NOMO-1 (cell line): ENCODE measurements at regions not wholly inside any gene's neighbourhood (a gene's known extent, or its start where the extent isn't known, plus 50 kb on each side); places are given as distances from the start of the nearest gene placed in this dataset.
"Not testable (repeated sequence)": the region's sequence is repeated elsewhere in the genome, so short reads cannot be mapped to it uniquely, and the experiment has no call there.

Experiments
- DNase-seq, 2 experiments: peaks; one replicate each; lab custom pipeline; 2025; ENCODE audit not compliant: unreplicated experiment in 2 of 2; lab: John Stamatoyannopoulos, UW

DNA sequence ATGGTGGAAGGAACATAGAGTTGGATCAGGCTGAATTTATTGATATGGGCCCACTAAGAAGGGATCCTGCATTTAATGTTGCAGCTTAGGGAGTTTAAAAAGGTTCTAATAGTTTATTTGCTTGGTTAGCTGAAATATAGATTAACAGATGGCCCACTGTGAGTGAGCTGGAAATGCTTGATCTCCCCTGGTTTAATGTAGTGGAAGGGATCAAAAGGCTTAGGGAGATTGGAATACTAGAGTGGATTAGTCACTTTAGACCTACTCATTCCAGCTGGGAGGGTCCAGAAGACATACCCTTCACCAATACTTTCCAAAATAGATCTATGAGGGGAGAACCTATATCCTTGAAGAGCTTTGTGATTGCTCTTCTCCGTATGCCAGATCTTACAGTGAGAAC, 130.1 kb upstream of the ZC3H12C start:
- DNase-seq, result no peak

DNA sequence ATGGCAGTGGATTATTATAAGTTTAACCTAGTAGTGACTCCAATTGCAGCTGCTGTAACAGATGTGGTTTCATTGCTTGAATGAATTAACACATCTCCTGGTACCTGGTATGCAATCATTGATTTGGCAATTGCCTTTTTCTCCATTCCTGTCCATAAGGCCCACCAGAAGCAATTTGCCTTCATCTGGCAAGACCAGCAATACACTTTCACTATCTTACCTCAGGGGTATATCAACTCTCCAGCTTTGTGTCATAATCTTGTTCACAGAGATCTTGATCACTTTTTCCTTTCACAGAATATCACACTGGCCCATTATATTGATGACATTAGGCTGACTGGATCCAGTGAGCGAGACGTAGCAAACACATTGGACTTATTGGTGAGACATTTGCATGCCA, 128.7 kb upstream of the ZC3H12C start:
- no peak for DNase-seq

DNA sequence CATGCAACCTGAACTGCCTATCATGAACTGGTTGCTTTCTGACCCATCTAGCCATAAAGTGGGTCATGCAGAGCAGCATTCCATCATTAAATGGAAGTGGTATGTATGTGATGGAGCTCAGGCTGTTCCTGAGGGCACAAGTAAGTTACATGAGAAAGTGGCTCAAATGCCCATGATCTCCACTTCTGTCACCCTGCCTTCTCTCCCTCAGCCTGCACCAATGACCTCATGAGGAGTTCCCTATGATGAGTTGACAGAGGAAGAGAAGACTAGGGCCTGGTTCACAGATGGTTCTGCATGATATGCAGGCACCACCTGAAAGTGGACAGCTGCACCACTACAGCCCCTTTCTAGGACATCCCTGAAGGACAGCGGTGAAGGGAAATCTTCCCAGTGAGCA, 127.7 kb upstream of the ZC3H12C start:
- not testable (repeated sequence) for DNase-seq

DNA sequence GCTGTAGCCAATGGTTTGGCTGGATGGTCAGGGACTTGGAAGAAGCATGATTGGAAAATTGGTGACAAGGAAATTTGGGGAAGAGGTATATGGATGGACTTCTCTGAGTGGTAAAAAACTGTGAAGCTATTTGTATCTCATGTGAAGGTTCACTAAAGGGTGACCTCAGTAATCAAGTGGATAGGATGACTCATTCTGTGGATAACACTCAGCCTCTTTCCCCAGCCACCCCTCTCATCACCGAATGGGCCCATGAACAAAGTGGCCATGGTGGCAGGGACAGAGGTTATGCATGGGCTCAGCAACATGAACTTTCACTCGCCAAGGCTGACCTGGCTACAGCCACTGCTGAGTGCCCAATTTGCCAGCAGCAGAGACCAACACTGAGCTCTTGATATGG, 127.3 kb upstream of the ZC3H12C start:
- DNase-seq, result not testable (repeated sequence)

DNA sequence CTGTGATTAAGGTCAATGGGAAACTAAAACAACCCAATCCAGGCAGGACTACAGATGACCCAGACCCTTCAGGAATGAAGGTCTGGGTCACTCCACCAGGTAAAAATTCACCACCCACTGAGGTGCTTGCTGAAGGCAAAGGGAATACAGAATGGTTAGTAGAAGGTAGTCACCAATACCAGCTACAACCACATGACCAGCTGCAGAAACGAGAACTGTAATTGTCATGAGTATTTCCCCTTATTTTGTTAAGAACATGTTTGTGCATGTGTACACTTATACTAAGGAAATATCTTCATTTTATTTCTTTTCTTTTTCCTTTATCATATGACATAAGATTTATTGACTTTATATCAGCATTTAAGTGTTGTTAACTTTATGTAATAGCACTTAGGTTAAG, 126.1 kb upstream of the ZC3H12C start:
- DNase-seq, result peak in 1 of 2 experiments; percentile 14

DNA sequence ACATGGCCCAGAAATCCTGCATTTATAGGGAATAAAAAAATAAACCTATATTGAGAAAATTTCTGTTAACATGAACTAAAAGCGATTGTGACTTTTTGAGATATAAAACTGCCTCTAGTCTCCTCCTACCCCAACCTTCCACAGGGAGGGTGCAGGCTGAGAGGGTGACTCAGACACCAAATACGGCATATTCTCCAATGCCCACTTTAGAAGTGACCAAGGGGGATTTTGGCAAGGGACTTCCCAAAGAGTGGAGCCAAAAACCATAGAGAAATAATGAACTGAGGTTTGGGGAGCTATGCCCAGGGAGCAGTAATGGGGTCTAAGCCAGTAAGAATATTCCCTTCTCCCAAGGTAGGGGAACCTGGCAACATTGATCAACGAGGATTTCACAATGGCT, 124.9 kb upstream of the ZC3H12C start:
- DNase-seq, result no peak

DNA sequence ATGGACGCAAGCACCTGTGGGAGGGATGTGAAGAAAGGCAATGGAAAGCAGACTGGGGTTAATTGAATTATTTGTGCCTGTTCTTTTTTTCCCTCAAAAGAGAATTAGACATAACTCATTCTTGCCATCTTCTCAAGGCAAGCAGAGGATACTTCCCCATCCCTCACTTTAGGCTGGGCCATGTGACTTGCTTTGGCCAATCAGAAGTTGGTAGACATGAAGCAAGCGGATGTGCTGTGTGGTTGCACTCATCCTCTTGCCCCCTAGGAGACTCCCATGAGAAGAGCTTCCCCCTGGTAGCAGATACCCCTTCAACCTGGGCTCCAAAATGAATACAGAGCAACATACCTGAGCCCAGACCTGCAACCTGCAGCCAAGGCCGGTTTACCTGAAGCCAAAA, 124.4 kb upstream of the ZC3H12C start:
- no peak for DNase-seq

DNA sequence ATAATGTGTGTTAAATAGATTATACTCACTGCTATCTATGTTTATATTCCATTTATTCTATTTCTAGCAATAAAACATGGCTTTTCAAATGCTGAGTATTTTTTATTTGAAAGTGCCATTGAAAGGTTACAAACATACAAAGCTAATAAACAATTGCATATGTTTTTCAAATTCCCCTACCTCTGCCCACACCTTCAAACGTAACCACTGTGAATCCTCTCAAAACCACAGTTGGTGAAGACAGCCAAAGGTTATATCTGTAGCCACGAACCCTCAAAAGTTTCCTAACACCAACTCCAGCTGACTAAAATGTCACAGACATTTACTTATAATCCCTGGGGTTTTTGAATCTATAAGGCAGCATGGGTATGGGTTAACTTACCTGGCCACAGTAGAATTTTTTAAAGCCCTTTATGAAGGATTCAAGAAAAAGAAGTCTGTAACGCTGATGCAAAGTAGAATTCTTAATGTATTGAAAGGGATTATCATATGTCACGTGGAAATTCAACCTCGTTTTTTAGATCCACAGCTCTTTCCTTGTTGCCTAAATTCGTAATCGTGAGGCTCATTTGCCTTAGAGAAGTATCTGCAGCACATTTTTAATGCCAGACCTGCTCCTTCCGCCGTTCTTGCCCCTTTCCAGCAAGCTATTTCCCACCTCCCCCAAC, 122.5 kb upstream of the ZC3H12C start:
- no peak for DNase-seq

DNA sequence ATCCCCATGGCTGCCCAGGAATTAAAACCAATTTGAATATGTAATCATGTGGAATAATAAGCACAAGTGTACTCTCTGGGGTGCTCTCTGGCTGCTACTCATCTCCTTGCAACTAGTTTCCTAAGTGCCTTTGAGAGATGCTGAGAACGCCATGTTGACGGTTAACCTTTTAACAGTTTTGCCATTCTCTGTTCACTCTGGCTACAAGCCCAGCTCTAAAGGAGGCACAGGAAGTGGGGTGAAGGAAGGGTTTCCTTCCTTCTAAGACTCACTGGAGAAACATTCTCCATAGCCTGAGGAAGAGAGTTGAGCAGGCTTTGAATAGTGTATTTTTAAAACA, 122.0 kb upstream of the ZC3H12C start:
- DNase-seq, result peak in 1 of 2 experiments; percentile 27

DNA sequence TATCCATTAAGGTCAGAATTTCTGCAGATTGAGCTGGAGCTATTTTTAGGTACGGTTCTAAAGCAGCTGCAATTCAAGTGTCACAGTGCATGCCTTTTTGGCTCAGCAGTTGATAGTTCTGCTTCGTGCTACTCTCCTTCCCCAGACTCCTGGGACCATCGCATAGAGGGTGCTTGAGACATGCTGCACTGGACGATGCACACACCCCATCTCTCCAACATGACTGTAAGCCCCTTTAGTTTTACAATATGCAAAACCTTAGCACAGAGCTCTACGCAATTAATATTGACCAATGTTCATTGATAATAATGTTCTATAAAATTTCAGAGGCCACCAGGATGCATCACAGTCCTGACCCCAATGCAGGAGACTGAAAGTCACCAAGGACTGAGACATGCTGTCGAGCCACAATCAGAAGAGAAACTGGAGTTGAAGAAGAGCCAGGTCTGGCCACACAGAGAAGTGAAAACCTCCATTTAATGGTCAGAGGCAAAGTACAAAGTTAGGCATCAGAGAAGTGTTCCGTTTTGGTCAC, 120.9 kb upstream of the ZC3H12C start:
- DNase-seq, result peak in 1 of 2 experiments; percentile 47

DNA sequence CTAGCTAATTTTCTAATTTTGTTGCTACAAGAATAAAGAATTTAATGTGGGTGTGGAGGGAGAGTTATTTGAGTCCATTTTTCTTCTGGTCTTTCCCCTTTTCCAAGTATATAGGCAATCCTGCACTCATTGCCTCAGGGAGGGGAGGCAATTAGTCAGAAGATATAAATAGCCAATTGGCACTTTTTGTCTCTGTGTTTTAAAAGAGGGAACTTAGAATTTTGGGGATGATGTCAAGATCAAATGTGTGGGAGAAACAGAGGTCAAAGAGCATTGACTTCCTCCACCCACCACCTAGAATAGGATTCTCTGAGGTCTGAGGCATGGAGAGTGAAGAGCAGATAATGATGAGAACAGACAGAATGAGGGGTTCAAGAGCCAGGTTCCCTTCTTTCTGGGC, 120.3 kb upstream of the ZC3H12C start:
- DNase-seq, result peak; percentile 11 to 39

DNA sequence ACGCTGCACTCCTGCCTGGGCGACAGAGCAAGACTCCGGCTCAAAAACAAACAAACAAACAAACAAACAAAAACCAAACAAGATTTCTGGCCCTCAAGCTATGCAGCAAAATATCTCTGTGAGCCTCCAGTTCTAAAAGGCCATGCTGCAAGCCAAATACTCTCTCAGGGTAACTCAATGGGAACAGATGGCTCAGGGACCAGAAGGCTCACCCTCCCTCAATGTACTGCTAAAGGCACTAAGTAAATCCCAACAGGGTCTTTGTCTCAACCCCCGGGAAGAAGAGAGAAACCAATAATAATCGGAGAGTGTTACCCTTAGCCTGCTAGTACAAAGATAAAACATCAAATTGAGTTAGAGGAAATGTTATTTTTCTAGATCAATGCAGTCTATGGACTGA, 119.7 kb upstream of the ZC3H12C start:
- no peak for DNase-seq

DNA sequence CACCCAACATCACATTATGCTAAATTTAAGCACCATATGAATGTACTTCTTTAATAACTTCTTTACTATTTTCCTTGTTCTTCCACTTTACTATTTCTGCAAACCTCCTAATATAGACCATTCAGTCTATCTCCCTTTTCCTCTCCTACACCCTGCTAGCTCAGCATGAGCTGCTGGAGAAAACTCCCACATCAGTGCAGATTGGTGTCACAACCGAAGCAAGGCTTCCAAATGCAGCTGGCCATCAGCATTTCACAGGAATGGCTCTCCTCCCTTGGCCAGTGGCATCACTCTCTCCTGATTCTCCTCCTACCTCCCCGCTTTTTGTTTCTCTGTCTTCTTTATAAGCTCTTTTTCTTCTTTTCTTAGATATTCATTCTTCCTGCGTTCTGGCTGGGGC, 118.7 kb upstream of the ZC3H12C start:
- no peak for DNase-seq

DNA sequence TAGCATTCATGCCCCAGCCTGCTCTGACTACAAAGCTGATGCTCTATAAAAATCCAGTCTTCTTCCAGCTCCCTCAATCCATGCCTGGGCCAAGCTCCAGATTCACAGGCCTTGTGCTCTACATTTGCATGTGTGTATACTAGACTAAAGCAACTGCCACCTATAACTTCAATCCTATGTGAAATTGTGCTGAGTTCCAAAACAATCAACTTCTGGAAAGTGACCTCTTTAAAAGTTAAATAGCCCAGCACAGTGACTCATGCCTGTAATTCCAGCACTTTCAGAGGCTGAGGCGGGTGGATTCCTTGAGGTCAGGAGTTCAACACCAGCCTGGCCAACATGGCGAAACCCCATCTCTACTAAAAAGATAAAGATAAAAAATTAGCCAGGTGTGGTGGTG, 114.3 kb upstream of the ZC3H12C start:
- no peak for DNase-seq

DNA sequence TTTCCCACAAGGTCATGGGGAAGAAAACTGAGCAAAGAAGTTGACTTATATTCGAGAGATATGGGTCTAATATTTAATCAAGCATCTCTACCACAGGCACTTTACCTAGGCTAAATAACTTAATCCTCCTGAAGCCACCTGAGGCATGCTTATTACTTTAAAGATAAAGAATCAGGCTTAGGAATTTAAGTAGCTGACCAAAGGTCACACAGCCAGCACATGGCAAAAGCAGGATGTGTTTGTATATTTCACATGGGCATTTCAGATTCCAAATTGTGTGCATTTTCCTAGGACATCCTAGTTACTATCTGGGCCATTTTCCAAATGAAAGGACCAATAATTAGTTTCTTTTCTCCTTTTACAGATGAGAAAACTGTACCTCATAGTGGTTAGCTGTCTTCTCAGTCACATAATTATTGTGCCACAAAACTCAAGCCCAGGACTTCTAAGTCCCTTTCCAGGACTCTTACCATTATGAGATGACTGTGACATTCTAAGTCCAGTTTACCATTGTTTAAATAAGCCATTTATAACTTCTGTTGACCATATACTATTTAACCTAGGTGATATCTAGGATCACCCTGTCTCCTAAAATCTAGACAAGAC, 112.1 kb upstream of the ZC3H12C start:
- DNase-seq, result no peak

DNA sequence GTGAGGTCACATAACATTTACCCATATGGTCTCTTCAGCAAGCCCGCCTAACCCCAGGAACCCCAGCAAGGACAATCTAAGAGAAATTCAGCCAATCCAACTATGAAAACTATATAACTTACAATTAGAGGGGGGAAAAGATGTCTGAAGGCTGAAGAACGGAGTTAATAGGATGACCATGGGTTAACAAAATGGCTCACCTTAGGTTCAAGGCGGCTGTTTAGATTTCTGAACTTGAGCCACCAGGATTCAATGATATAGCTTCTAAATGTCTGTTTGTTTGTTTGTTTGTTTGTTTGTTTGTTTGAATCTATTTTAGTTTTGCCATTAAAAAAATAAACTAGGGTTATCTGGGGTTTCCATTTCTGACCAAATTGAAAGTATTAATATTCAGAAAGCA, 109.8 kb upstream of the ZC3H12C start:
- no peak for DNase-seq

DNA sequence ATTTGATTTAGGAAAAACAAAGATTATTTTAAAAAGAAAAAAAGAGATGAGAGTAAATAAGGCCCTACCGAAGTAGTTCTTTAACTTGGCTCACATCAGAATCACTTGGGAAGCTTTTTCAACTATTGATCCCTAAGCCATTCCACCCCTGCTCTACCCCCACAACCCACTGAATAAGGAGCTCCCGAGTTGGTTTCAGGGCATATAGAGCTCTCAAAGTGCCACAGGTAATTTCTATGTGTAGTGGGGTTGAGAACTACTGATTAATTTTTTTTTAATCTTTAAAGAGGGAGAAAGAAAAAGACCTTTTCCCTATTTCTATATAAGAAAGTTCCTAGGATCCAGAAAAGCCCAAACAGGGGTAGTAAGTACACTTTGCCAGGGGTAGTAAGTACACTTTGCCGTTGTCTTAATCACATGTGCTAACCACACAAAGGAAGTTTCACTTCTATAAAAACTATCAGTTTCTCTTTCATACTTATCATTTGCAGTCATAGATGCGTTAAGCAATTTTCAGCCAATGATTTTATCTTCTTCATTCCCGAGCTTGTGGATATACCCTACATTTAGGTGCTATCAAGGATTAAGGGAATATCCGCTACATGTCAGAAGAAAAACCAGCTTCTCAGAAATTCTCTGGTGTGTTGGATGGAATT, 108.4 kb upstream of the ZC3H12C start:
- peak; percentile 45 to 87 for DNase-seq

DNA sequence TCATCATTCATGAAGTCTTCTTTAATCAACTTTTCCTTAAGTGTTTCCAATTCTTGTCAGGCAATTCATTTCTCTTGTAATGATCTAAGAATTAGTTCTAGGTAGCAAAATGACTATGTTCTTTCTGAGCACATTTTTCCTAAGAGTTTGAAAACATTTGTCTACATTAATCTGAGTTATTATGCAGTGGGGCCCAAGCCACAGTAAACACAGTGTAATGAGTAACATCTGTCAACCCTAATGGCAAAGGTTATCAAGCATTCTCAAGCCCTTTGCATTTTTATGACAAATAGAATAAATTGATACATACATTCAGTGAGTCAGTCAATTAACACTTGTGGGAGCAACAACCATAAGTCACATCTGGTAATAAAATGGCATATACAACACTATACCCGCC, 106.7 kb upstream of the ZC3H12C start:
- DNase-seq, result no peak

DNA sequence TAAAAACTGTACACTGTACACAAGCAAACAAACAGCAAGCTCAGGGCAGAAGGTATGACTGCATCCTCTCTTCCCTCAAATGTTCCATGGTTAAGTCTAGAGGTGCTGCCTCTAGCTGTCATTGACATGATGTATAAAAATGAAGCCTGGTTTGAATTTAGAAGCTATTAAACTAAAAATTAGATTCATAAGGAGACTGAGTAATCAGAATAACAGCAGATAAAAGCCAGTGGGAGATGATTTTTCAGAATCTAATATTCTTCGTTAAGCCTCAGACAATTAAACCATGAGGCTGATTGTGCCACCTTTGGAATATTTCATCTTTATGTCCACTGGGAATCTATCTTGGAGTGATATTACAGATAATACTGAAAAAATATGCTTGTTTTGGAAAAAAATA, 101.4 kb upstream of the ZC3H12C start:
- DNase-seq, result no peak

DNA sequence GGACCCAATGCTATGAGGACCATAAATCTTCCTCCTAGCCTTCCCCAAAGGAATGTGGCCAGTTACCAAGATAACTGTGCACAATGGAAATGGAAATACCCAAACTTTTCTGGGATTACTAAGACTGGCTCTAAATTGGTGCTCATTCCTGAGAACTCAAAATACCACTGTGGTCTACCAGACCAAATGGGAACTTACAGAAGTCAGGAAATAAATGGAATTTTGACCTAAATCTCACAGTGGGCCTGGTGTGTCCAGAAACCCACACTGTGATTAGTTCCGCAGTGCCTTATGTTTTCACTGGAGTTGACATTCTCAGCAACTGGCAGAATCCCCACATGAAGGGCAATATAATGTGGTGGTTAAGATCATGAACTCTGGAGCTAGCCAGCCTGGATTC, 99.4 kb upstream of the ZC3H12C start:
- no peak for DNase-seq

DNA sequence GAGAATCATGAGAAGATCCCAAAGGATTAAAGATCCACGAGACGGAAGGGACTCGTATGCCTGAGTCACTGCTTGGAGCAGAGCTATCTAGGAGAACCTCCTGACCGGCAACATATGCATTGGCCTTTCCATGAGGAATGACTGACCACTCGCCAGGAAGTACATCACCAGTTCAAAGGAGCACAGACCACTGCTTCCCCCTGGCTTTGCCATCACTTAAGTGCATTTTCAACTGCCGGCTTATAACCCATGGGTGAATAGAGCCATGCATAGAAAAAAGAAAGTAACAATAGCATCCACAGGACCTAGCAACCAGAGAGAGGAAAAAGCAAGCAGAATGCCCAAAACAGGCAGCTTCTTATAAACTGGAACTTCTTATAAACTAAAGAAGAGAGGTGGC, 98.3 kb upstream of the ZC3H12C start:
- DNase-seq, result no peak

DNA sequence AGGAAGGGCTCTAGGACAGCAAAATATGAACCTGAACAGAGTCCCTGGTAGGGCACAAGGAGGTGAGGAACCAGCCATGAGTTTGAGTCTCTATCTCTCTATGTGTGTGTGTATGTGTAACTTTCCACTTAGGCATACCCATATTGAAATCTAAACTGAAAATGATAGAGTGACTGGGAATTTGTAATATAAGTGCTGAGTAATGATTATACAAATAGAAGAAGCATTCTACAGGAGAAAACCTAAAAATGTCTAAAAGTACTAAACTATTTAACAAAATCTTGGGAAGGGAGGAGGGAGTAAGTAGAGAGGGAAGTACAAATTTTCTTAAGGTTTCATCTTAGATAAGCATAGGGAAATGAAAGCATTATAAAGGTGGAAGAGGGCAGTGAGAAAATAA, 97.1 kb upstream of the ZC3H12C start:
- DNase-seq, result peak in 1 of 2 experiments; percentile 25
